OCI-LY7 (cell line): ENCODE measurements at regions not wholly inside any gene's neighbourhood (a gene's known extent, or its start where the extent isn't known, plus 50 kb on each side); places are given as distances from the start of the nearest gene placed in this dataset.

Source experiments
- BruUV-seq: library from RNA; stranded (reverse); fragments of 400-500 nt; replicated peaks from 2 replicates; lab custom pipeline; 2021; lab: Mats Ljungman, UMichigan
- CTCF ChIA-PET: fragments of 300-600 bp; sonication (Branson Sonifier 250); formaldehyde crosslinking; loops from one replicate; lab custom pipeline; 2022; ENCODE audit warnings: antibody characterized with exemption; ENCODE audit not compliant: unreplicated experiment; lab: Charles Lee
- POLR2A ChIA-PET: fragments of 300-600 bp; sonication (Branson Sonifier 250); formaldehyde crosslinking; loops from one replicate; lab custom pipeline; 2022; ENCODE audit warnings: antibody characterized with exemption; lab: Charles Lee
- DNase-seq: peaks from one replicate; pipeline ENCODE4 v3.0.0-alpha.2; 2015; ENCODE audit warnings: low spot score
- H2AFZ ChIP-seq: fragments of 200-600 bp; sonication (generic), shearing (Covaris generic); 2 replicates; pipeline ENCODE4 v1.6.1; 2014; ENCODE audit warnings: mild to moderate bottlenecking, antibody characterized with exemption, low read length, moderate library complexity
- H3K27ac ChIP-seq: fragments of 200-600 bp; sonication (generic); 2 replicates; pipeline ENCODE4 v1.5.1; 2014; ENCODE audit warnings: mixed run types, low read depth, mild to moderate bottlenecking, moderate library complexity, low read length, inconsistent platforms; ENCODE audit not compliant: poor library complexity, severe bottlenecking
- H3K36me3 ChIP-seq: fragments of 200-600 bp; sonication (generic); 2 replicates; pipeline ENCODE4 v1.6.1; 2014; ENCODE audit warnings: mild to moderate bottlenecking, antibody characterized with exemption, low read length, moderate library complexity, mixed read lengths; ENCODE audit not compliant: insufficient read depth
- H3K4me1 ChIP-seq: fragments of 200-600 bp; sonication (generic); 2 replicates; pipeline ENCODE4 v1.5.1; 2014; ENCODE audit warnings: mild to moderate bottlenecking, low read length; ENCODE audit not compliant: insufficient read depth, poor library complexity, severe bottlenecking
- H3K4me2 ChIP-seq: fragments of 200-600 bp; sonication (generic); 2 replicates; pipeline ENCODE4 v1.6.1; 2014; ENCODE audit warnings: mild to moderate bottlenecking, low read length
- H3K4me3 ChIP-seq: fragments of 200-600 bp; sonication (generic); 2 replicates; pipeline ENCODE4 v1.5.1; 2014; ENCODE audit warnings: mild to moderate bottlenecking, low read depth, low read length; ENCODE audit not compliant: poor library complexity, severe bottlenecking
- H3K79me2 ChIP-seq: fragments of 200-600 bp; sonication (generic); 2 replicates; pipeline ENCODE4 v1.6.1; 2016; ENCODE audit warnings: low read depth, mild to moderate bottlenecking, low read length, moderate library complexity, mixed read lengths; ENCODE audit not compliant: insufficient read depth
- H3K9me2 ChIP-seq: fragments of 200-600 bp; sonication (generic); 2 replicates; pipeline ENCODE4 v1.6.1; 2016; ENCODE audit warnings: mild to moderate bottlenecking, low read length, mixed read lengths; ENCODE audit not compliant: insufficient read depth
- H3K9me3 ChIP-seq: fragments of 200-600 bp; sonication (generic); 2 replicates; pipeline ENCODE4 v1.6.1; 2014; ENCODE audit warnings: mild to moderate bottlenecking, mixed run types, low read length, mixed read lengths
- H4K20me1 ChIP-seq: fragments of 200-600 bp; sonication (generic); 2 replicates; pipeline ENCODE4 v1.6.1; 2014; ENCODE audit warnings: mild to moderate bottlenecking, antibody characterized with exemption, low read length, moderate library complexity, mixed read lengths; ENCODE audit not compliant: insufficient read depth
- CTCF ChIP-seq: fragments of 200-600 bp; sonication (generic); conservative IDR thresholded peaks from 2 replicates; pipeline ENCODE4 v1.5.1; 2014; ENCODE audit warnings: mild to moderate bottlenecking, antibody characterized with exemption, low read length, moderate library complexity, mixed read lengths
- EZH2phosphoT487 ChIP-seq: fragments of 200-600 bp; sonication (generic); IDR thresholded peaks from 2 replicates; pipeline ENCODE4 v1.6.1; 2018; ENCODE audit warnings: low read depth, borderline replicate concordance, mild to moderate bottlenecking, mixed run types, antibody characterized with exemption, low read length, moderate library complexity, mixed read lengths
- intact Hi-C: fragments of 100-400 bp; cut with micrococcal nuclease; formaldehyde crosslinking; loops from one replicate; pipeline ENCODE4 v1.10.0; 2022; ENCODE audit not compliant: unreplicated experiment

- Histone ChIP-seq H3K36me3 (no peaks in the 10 kb centered on the region), H3K9me3 (no peaks in the 10 kb centered on the region), H3K9me2 (no peaks in the 10 kb centered on the region), H4K20me1 (no peaks in the 10 kb centered on the region), H2AFZ (no peak overlapping the region), H3K4me3 (no peak overlapping the region), H3K4me1 (no peaks in the 10 kb centered on the region), H3K27ac (no peak overlapping the region), H3K4me2 (no peak overlapping the region), H3K79me2 (no peaks in the 10 kb centered on the region)
- CTCF ChIA-PET: no interaction called here
- DNase-seq: no peak
- TF ChIP-seq CTCF: no peak
- no peak for TF ChIP-seq EZH2phosphoT487
- POLR2A ChIA-PET: no interaction called here
- intact Hi-C loops: no loop called here
- no TSS peak for BruUV-seq
Measured at GRCh38 chr5:122602700-122603099, 172.2 kb upstream of the SNX2 start.

GRCh38 chr5:122605236-122605635, 169.6 kb upstream of the SNX2 start:
- Histone ChIP-seq H3K9me2 (no peaks in the 10 kb centered on the region), H3K4me2 (no peak overlapping the region), H3K4me3 (no peak overlapping the region), H2AFZ (no peak overlapping the region), H3K79me2 (no peaks in the 10 kb centered on the region), H3K27ac (no peak overlapping the region), H3K4me1 (no peaks in the 10 kb centered on the region), H3K36me3 (no peaks in the 10 kb centered on the region), H4K20me1 (no peaks in the 10 kb centered on the region), H3K9me3 (no peaks in the 10 kb centered on the region)
- intact Hi-C loops: no loop called here
- POLR2A ChIA-PET: interaction anchor here (0.6 kb wide), 1 partner anchor 1689 kb away, joined by 4 read pairs; no protein-coding TSS in a partner anchor
- BruUV-seq: no TSS peak
- TF ChIP-seq CTCF: no peak
- TF ChIP-seq EZH2phosphoT487: no peak
- CTCF ChIA-PET: no interaction called here
- no peak for DNase-seq

- no peaks in the 10 kb centered on the region for H3K9me3 ChIP-seq
- no peak overlapping the region for H3K4me3 ChIP-seq
- H3K36me3 ChIP-seq: no peaks in the 10 kb centered on the region
- no peak overlapping the region for H3K27ac ChIP-seq
- H3K9me2 ChIP-seq: no peaks in the 10 kb centered on the region
- no peaks in the 10 kb centered on the region for H4K20me1 ChIP-seq
- H3K4me1 ChIP-seq: no peaks in the 10 kb centered on the region
- CTCF ChIA-PET: no interaction called here
- POLR2A ChIA-PET: interaction anchor here (0.5 to 0.7 kb wide), 2 partner anchors 42 to 165 kb away, joined by 3 read pairs; no protein-coding TSS in a partner anchor
- H2AFZ ChIP-seq: no peak overlapping the region
- H3K79me2 ChIP-seq: no peaks in the 10 kb centered on the region
- intact Hi-C loops: no loop called here
- no peak overlapping the region for H3K4me2 ChIP-seq
- no peak for TF ChIP-seq EZH2phosphoT487
- no peak for TF ChIP-seq CTCF
- no TSS peak for BruUV-seq
- no peak for DNase-seq
Measured at GRCh38 chr5:122607818-122608217, 167.1 kb upstream of the SNX2 start.
